ENCODE measurements at regions not wholly inside any gene's neighbourhood (a gene's known extent, or its start where the extent isn't known, plus 50 kb on each side); places are given as distances from the start of the nearest gene placed in this dataset.

GRCh38 chrX:76029385-76029784 lies 143.5 kb upstream of the PBDC1 start:
- no peak overlapping the region for H3K4me2 ChIP-seq (ENCODE audit: control insufficient read depth, insufficient read depth)
- ChIA-PET CTCF (no interaction called here), POLR2A (no interaction called here), SMC1A (ENCODE audit: uncharacterized antibody, unreplicated experiment) (no interaction called here), RAD21 (ENCODE audit: unreplicated experiment) (no interaction called here)
- no peaks in the 10 kb centered on the region for H3K27me3 ChIP-seq (replicated peaks in 1 of 2; ENCODE audit: control insufficient read depth in 2 of 2, insufficient read depth in 2 of 2, low read length in 1 of 2)
- in situ Hi-C loops (cut with MboI), result no loop called here
- H3K4me3 ChIP-seq, result no peak overlapping the region
- ATAC-seq (no peak), FAIRE-seq (no peak), DNase-seq (ENCODE audit: low read depth, low spot score) (no peak)
- H3K36me3 ChIP-seq (ENCODE audit: control insufficient read depth in 2 of 2, insufficient read depth in 2 of 2, low read length in 1 of 2), result no peaks in the 10 kb centered on the region
- H3K9me3 ChIP-seq (replicated peaks; ENCODE audit: control insufficient read depth, insufficient read depth, low read length), result no peaks in the 10 kb centered on the region; the same call in 2 of the 3 replicates
- TF ChIP-seq CUX1 (IDR thresholded peaks at IDR 0.05; ENCODE audit: insufficient replicate concordance, low read depth, low read length) (no peak), JUNB (IDR thresholded peaks at IDR 0.05) (no peak), IRF4 (IDR thresholded peaks at IDR 0.05; ENCODE audit: low read depth, low read length) (no peak), MXI1 (IDR thresholded peaks at IDR 0.05; ENCODE audit: low read depth, low read length) (no peak)
- H3K4me1 ChIP-seq (ENCODE audit: control insufficient read depth, insufficient read depth, low read length), result no peaks in the 10 kb centered on the region
- H3K79me2 ChIP-seq (ENCODE audit: control insufficient read depth, insufficient read depth, low read length), result no peaks in the 10 kb centered on the region
- no peak overlapping the region for H3K9ac ChIP-seq (ENCODE audit: control insufficient read depth, insufficient read depth, low read length)
- H3K27ac ChIP-seq (ENCODE audit: control insufficient read depth, insufficient read depth), result no peak overlapping the region
- intact Hi-C loops (cut with micrococcal nuclease; ENCODE audit: unreplicated experiment), result no loop called here
- 67% methylated on average over 25 of the region's 27 CpGs for WGBS (ENCODE audit: insufficient coverage, insufficient replicate concordance, low lambda C conversion rate, missing lambda C conversion rate)
- BruUV-seq (replicated peaks), result no TSS peak
- H4K20me1 ChIP-seq (ENCODE audit: control insufficient read depth, insufficient read depth), result no peaks in the 10 kb centered on the region
- no peak overlapping the region for H2AFZ ChIP-seq (ENCODE audit: control insufficient read depth, low read depth, low read length)
